Osteoblast (primary cell): ENCODE measurements at regions not wholly inside any gene's neighbourhood (a gene's known extent, or its start where the extent isn't known, plus 50 kb on each side); places are given as distances from the start of the nearest gene placed in this dataset.

Experiments used
- DNase-seq: peaks from one replicate; pipeline ENCODE4 v3.0.0; 2011; ENCODE audit warnings: low spot score, mixed read lengths; ENCODE audit not compliant: insufficient read length; ENCODE audit errors: missing footprints
- H2AFZ ChIP-seq: 2 replicates; pipeline ENCODE4 v1.6.0; 2011; ENCODE audit warnings: mild to moderate bottlenecking, low read length
- H3K27ac ChIP-seq: 2 replicates; pipeline ENCODE4 v1.5.1; 2011; ENCODE audit warnings: mild to moderate bottlenecking, low read depth, low read length, moderate library complexity
- H3K27me3 ChIP-seq: 2 replicates; pipeline ENCODE4 v1.6.0; 2012; ENCODE audit warnings: mild to moderate bottlenecking, control low read depth, inconsistent platforms, low read length, moderate library complexity; ENCODE audit not compliant: insufficient read depth
- H3K36me3 ChIP-seq: 2 replicates; pipeline ENCODE4 v1.5.1; 2011; ENCODE audit warnings: mild to moderate bottlenecking, low read length, control low read depth, moderate library complexity; ENCODE audit not compliant: insufficient read depth
- H3K4me1 ChIP-seq: 2 replicates; pipeline ENCODE4 v1.5.1; 2011; ENCODE audit warnings: mild to moderate bottlenecking, low read length, control low read depth, moderate library complexity; ENCODE audit not compliant: insufficient read depth
- H3K4me2 ChIP-seq: 2 replicates; pipeline ENCODE4 v1.6.0; 2011; ENCODE audit warnings: mild to moderate bottlenecking, low read length; ENCODE audit not compliant: insufficient read depth
- H3K4me3 ChIP-seq: fragments of 200-600 bp; sonication (generic); 3 replicates; pipeline ENCODE4 v1.5.1; 2012; ENCODE audit warnings: mild to moderate bottlenecking, low read length, inconsistent platforms; ENCODE audit not compliant: insufficient read depth
- H3K79me2 ChIP-seq: 2 replicates; pipeline ENCODE4 v1.6.0; 2012; ENCODE audit warnings: mild to moderate bottlenecking, low read length, control low read depth, inconsistent platforms; ENCODE audit not compliant: insufficient read depth
- H3K9me3 ChIP-seq: 2 replicates; pipeline ENCODE4 v1.5.1; 2011; ENCODE audit warnings: low read depth, low read length, control low read depth
- H4K20me1 ChIP-seq: 2 replicates; pipeline ENCODE4 v1.6.0; 2012; ENCODE audit warnings: mild to moderate bottlenecking, low read length, control low read depth; ENCODE audit not compliant: insufficient read depth
- TF ChIP-seq, protein P1 (sequence below): IDR thresholded peaks from 2 replicates; pipeline ENCODE4 v1.5.1; 2011; ENCODE audit warnings: mild to moderate bottlenecking, low read depth, low read length, moderate library complexity; ENCODE audit errors: extremely low read depth

DNA sequence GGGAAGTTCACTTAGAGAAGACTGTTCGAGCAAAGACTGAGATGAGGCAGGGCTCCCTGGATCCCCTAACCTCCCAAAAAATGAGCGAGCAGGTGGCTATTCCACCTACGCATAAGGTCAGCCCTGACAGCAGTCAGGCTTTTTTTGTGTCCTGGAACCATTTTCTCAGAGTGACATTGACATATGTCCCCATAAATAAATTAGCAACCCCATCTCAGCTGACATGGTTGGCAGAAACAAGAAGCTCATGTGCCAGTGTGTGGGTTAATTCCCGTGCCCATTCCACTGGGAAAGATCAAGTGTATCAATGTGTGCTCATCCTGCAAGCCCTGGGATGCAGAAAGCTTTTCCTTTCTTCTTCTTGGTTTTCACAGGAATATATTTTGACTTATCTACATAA, 740.4 kb upstream of the CELF4 start:
- Histone ChIP-seq H3K27ac (no peak overlapping the region), H3K27me3 (no peaks in the 10 kb centered on the region), H3K4me1 (no peaks in the 10 kb centered on the region), H3K36me3 (no peaks in the 10 kb centered on the region), H3K4me2 (no peak overlapping the region), H4K20me1 (no peaks in the 10 kb centered on the region), H2AFZ (no peak overlapping the region), H3K79me2 (no peaks in the 10 kb centered on the region), H3K9me3 (no peaks in the 10 kb centered on the region), H3K4me3 (no peak overlapping the region)
- TF ChIP-seq, protein P1, sequence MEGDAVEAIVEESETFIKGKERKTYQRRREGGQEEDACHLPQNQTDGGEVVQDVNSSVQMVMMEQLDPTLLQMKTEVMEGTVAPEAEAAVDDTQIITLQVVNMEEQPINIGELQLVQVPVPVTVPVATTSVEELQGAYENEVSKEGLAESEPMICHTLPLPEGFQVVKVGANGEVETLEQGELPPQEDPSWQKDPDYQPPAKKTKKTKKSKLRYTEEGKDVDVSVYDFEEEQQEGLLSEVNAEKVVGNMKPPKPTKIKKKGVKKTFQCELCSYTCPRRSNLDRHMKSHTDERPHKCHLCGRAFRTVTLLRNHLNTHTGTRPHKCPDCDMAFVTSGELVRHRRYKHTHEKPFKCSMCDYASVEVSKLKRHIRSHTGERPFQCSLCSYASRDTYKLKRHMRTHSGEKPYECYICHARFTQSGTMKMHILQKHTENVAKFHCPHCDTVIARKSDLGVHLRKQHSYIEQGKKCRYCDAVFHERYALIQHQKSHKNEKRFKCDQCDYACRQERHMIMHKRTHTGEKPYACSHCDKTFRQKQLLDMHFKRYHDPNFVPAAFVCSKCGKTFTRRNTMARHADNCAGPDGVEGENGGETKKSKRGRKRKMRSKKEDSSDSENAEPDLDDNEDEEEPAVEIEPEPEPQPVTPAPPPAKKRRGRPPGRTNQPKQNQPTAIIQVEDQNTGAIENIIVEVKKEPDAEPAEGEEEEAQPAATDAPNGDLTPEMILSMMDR, result no peak
- DNase-seq, result no peak

DNA sequence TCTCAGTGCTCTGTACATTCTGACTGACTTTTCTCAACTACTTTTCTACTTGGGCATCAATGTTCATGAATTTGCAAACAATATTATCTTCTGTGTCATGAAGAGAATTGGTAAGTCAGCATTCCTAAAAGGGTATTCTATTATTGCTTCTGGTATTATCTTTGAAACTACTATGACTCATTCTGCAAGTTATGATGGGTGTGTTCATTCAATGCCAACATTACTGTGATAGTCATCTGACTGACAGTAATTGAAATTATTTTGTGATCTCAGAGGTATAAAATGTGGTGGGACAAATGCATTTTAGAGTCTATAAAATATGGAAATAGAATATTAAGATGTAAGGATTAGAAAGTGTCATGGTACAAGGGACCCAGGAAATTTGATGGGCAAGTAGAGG, 736.0 kb upstream of the CELF4 start:
- peaks cover 4% of the 10 kb centered on the region for H3K9me3 ChIP-seq
- no peak overlapping the region for H3K4me3 ChIP-seq
- DNase-seq, result no peak
- H3K27me3 ChIP-seq, result no peaks in the 10 kb centered on the region
- no peaks in the 10 kb centered on the region for H3K79me2 ChIP-seq
- no peak overlapping the region for H3K4me2 ChIP-seq
- TF ChIP-seq, protein P1, result no peak
- no peak overlapping the region for H2AFZ ChIP-seq
- no peak overlapping the region for H3K27ac ChIP-seq
- H3K36me3 ChIP-seq, result no peaks in the 10 kb centered on the region
- H3K4me1 ChIP-seq, result no peaks in the 10 kb centered on the region
- no peaks in the 10 kb centered on the region for H4K20me1 ChIP-seq

DNA sequence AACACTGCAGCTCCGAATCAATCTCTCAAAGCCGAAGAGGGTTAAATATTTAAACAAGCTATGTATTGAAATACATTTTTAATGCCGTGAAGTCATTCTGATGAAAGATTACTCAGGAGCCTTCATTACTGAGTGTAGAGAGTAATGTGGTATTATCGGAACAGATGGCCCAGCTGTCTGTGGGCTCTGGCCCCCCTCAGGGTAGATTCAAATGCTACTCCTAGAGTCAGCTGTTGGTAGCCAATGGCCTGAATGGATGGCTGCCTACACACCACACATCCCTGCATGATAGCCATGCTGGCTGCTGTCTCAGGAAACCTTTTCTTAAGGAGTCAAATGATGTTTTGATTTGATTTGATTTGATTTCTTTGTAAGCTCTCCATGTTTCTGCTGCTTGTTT, 732.3 kb upstream of the CELF4 start:
- H3K4me2 ChIP-seq, result no peak overlapping the region
- H2AFZ ChIP-seq, result no peak overlapping the region
- H3K9me3 ChIP-seq, result peaks cover 6% of the 10 kb centered on the region
- no peak overlapping the region for H3K27ac ChIP-seq
- TF ChIP-seq, protein P1, result no peak
- no peaks in the 10 kb centered on the region for H3K36me3 ChIP-seq
- no peaks in the 10 kb centered on the region for H3K79me2 ChIP-seq
- H4K20me1 ChIP-seq, result no peaks in the 10 kb centered on the region
- H3K4me1 ChIP-seq, result no peaks in the 10 kb centered on the region
- no peaks in the 10 kb centered on the region for H3K27me3 ChIP-seq
- H3K4me3 ChIP-seq, result no peak overlapping the region
- DNase-seq, result no peak

DNA sequence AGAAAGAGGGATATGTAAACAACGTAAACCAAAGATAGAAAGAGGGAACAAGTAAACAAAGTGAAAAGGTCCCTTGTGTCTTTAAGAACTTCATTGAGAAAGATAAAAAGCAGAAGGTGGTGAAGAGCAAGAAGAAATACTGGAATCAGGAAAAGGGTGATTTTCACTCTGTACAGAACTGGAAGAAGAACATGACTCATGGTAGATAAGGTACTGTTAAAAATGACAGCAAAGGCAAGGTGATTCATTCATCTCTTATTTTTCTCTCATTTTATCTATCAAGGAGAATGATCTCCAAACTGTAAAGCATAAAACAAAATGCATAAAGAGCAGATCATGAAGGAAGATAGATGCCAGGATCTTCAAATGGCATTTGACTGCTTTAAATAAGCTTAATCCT, 724.6 kb upstream of the CELF4 start:
- peaks cover 5% of the 10 kb centered on the region for H3K9me3 ChIP-seq
- DNase-seq, result no peak
- no peaks in the 10 kb centered on the region for H4K20me1 ChIP-seq
- H3K4me2 ChIP-seq, result no peak overlapping the region
- no peaks in the 10 kb centered on the region for H3K36me3 ChIP-seq
- H3K79me2 ChIP-seq, result no peaks in the 10 kb centered on the region
- H3K27ac ChIP-seq, result no peak overlapping the region
- H3K27me3 ChIP-seq, result no peaks in the 10 kb centered on the region
- H2AFZ ChIP-seq, result no peak overlapping the region
- no peak overlapping the region for H3K4me3 ChIP-seq
- TF ChIP-seq, protein P1, result no peak
- no peaks in the 10 kb centered on the region for H3K4me1 ChIP-seq
